Endothelial cell of umbilical vein (primary cell): ENCODE measurements at regions not wholly inside any gene's neighbourhood (a gene's known extent, or its start where the extent isn't known, plus 50 kb on each side); places are given as distances from the start of the nearest gene placed in this dataset.

Experiments used
- EZH2 ChIP-seq: IDR thresholded peaks from 2 replicates; pipeline ENCODE4 v1.6.1; 2012; ENCODE audit warnings: borderline replicate concordance, low read depth, mild to moderate bottlenecking, moderate library complexity, low read length, inconsistent platforms; ENCODE audit not compliant: severe bottlenecking
- POLR2AphosphoS5 ChIP-seq: IDR thresholded peaks from 2 replicates; pipeline ENCODE4 v1.6.1; 2012; ENCODE audit warnings: low read depth, mild to moderate bottlenecking, control low read depth, low read length, moderate library complexity; ENCODE audit not compliant: insufficient read depth
- TF ChIP-seq, protein P1 (sequence below): IDR thresholded peaks from 2 replicates; pipeline ENCODE4 v1.6.1; 2011; ENCODE audit not compliant: insufficient read depth, insufficient read length
- TF ChIP-seq, protein P2 (sequence below), 2 donors: IDR thresholded peaks; 1 replicate in 1 of 2; 2 replicates in 1 of 2; pipeline ENCODE4 v1.5.1; 2011; ENCODE audit warnings: low read length in 2 of 2, mild to moderate bottlenecking in 2 of 2, moderate library complexity in 2 of 2, control low read depth in 1 of 2, inconsistent platforms in 1 of 2, low read depth in 1 of 2; ENCODE audit not compliant: insufficient read depth in 1 of 2; ENCODE audit errors: extremely low read depth in 1 of 2

DNA sequence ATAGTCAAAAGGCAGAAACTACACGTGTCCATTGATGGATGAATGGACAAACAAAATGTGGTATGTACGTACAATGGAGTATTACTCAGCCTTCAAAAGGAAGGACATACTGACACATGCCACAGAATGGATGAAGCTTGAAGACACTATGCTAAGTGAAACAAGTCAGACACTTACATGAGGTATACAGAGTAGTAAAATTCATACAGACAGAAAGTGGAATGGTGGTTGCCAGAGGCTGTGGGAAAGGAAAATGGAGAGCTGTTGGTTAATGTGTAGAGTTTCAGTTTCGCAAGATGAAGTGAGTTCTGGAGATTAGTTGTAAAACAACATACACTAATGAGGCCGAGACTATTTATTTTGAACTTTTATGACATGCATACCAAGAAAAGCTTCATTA is 67.4 kb upstream of the EPB41L3 start:
- TF ChIP-seq, protein P1, sequence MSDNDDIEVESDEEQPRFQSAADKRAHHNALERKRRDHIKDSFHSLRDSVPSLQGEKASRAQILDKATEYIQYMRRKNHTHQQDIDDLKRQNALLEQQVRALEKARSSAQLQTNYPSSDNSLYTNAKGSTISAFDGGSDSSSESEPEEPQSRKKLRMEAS = no peak
- TF ChIP-seq, protein P2, sequence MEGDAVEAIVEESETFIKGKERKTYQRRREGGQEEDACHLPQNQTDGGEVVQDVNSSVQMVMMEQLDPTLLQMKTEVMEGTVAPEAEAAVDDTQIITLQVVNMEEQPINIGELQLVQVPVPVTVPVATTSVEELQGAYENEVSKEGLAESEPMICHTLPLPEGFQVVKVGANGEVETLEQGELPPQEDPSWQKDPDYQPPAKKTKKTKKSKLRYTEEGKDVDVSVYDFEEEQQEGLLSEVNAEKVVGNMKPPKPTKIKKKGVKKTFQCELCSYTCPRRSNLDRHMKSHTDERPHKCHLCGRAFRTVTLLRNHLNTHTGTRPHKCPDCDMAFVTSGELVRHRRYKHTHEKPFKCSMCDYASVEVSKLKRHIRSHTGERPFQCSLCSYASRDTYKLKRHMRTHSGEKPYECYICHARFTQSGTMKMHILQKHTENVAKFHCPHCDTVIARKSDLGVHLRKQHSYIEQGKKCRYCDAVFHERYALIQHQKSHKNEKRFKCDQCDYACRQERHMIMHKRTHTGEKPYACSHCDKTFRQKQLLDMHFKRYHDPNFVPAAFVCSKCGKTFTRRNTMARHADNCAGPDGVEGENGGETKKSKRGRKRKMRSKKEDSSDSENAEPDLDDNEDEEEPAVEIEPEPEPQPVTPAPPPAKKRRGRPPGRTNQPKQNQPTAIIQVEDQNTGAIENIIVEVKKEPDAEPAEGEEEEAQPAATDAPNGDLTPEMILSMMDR (IDR thresholded peaks at IDR 0.05; ENCODE audit: extremely low read depth in 1 of 2, insufficient read depth in 1 of 2, low read depth in 1 of 2, low read length in 2 of 2) = no peak
- TF ChIP-seq EZH2 = no peak
- TF ChIP-seq POLR2AphosphoS5 = no peak
